WTC11 (cell line): ENCODE measurements at regions not wholly inside any gene's neighbourhood (a gene's known extent, or its start where the extent isn't known, plus 50 kb on each side); places are given as distances from the start of the nearest gene placed in this dataset.

Experiments used
- ATAC-seq: fragments of 200-7000 bp; cut with Tn5 transposase; 2 replicates; pipeline ENCODE4 v1.10.0; 2021; ENCODE audit warnings: mild to moderate bottlenecking, moderate library complexity
- CTCF ChIA-PET: fragments of 300-600 bp; sonication (Branson Sonifier 250); formaldehyde crosslinking; loops from one replicate; lab custom pipeline; 2021; ENCODE audit warnings: antibody characterized with exemption; lab: Charles Lee
- POLR2A ChIA-PET: fragments of 350-600 bp; sonication (Branson Sonifier 250); formaldehyde crosslinking; loops from one replicate; lab custom pipeline; 2021; ENCODE audit warnings: antibody characterized with exemption; lab: Charles Lee
- DNase-seq: peaks from one replicate; pipeline ENCODE4 v3.0.0; 2021; ENCODE audit warnings: low spot score
- H3K27ac Mint-ChIP-seq: 2 replicates; pipeline ENCODE4 v1.8.0; 2021; ENCODE audit warnings: mixed read lengths
- H3K27me3 Mint-ChIP-seq: 2 replicates; pipeline ENCODE4 v1.8.0; 2021; ENCODE audit warnings: low read depth, mild to moderate bottlenecking, moderate library complexity, mixed read lengths
- H3K36me3 Mint-ChIP-seq: 2 replicates; pipeline ENCODE4 v1.8.0; 2021; ENCODE audit warnings: mixed read lengths
- H3K4me1 Mint-ChIP-seq: 2 replicates; pipeline ENCODE4 v1.8.0; 2022; ENCODE audit warnings: mixed read lengths
- H3K4me3 Mint-ChIP-seq: 2 replicates; pipeline ENCODE4 v1.8.0; 2021; ENCODE audit warnings: mild to moderate bottlenecking, moderate library complexity, mixed read lengths
- H3K9me3 Mint-ChIP-seq: 2 replicates; pipeline ENCODE4 v1.8.0; 2021; ENCODE audit warnings: mixed read lengths
- GTF2I ChIP-seq: fragments of 250-450 bp; sonication (Bioruptor Pico); conservative IDR thresholded peaks from 2 replicates; pipeline ENCODE4 v1.4.0; 2021; ENCODE audit warnings: mild to moderate bottlenecking
- HMGA2 ChIP-seq: fragments of 250-450 bp; sonication (Bioruptor Pico); IDR thresholded peaks from 2 replicates; pipeline ENCODE4 v1.4.0; 2021; ENCODE audit warnings: mild to moderate bottlenecking, moderate library complexity
- IRF2 ChIP-seq: sonication (generic); formaldehyde crosslinking; IDR thresholded peaks from 2 replicates; pipeline ENCODE4 v1.8.0; 2022; ENCODE audit warnings: low read depth, missing genetic modification reagents, borderline replicate concordance
- MXD4 ChIP-seq: fragments of 250-450 bp; sonication (Bioruptor Pico); IDR thresholded peaks from 2 replicates; pipeline ENCODE4 v1.8.0; 2021; ENCODE audit warnings: mild to moderate bottlenecking, moderate library complexity, borderline replicate concordance
- NFYB ChIP-seq: sonication (generic); formaldehyde crosslinking; conservative IDR thresholded peaks from 2 replicates; pipeline ENCODE4 v1.8.0; 2022; ENCODE audit warnings: low read depth, missing genetic modification reagents
- RORB ChIP-seq: fragments of 250-450 bp; sonication (Bioruptor Pico); IDR thresholded peaks from 2 replicates; pipeline ENCODE4 v1.9.0; 2021; ENCODE audit warnings: mild to moderate bottlenecking
- SMAD3 ChIP-seq: sonication (generic); formaldehyde crosslinking; IDR thresholded peaks from 2 replicates; pipeline ENCODE4 v1.8.0; 2022; ENCODE audit warnings: missing genetic modification reagents, mild to moderate bottlenecking, borderline replicate concordance
- SMAD4 ChIP-seq: sonication (generic); formaldehyde crosslinking; IDR thresholded peaks from 2 replicates; pipeline ENCODE4 v1.8.0; 2022; ENCODE audit warnings: mild to moderate bottlenecking, missing genetic modification reagents
- ZNF138 ChIP-seq: sonication (generic); formaldehyde crosslinking; conservative IDR thresholded peaks from 2 replicates; pipeline ENCODE4 v1.8.1; 2022; ENCODE audit warnings: mild to moderate bottlenecking, moderate library complexity, missing genetic modification reagents
- ZNF263 ChIP-seq: sonication (generic); formaldehyde crosslinking; IDR thresholded peaks from 2 replicates; pipeline ENCODE4 v1.8.1; 2022; ENCODE audit warnings: low read depth, mild to moderate bottlenecking, moderate library complexity, missing genetic modification reagents
- ZNF396 ChIP-seq: fragments of 250-450 bp; sonication (Bioruptor Pico); IDR thresholded peaks from 2 replicates; pipeline ENCODE4 v1.8.0; 2021; ENCODE audit warnings: mild to moderate bottlenecking, moderate library complexity, borderline replicate concordance
- TF ChIP-seq, protein P1 (sequence below): sonication (generic); formaldehyde crosslinking; IDR thresholded peaks from 2 replicates; pipeline ENCODE4 v1.8.0; 2022; ENCODE audit warnings: mild to moderate bottlenecking, missing genetic modification reagents
- TF ChIP-seq, protein P2 (sequence below): fragments of 250-450 bp; sonication (Bioruptor Pico); IDR thresholded peaks from 2 replicates; pipeline ENCODE4 v1.9.0; 2021; ENCODE audit warnings: mild to moderate bottlenecking, borderline replicate concordance
- TF ChIP-seq, protein P3 (sequence below): sonication (generic); formaldehyde crosslinking; IDR thresholded peaks from 2 replicates; pipeline ENCODE4 v1.8.1; 2023; ENCODE audit warnings: mild to moderate bottlenecking, missing genetic modification reagents, borderline replicate concordance
- TF ChIP-seq, protein P4 (sequence below): sonication (generic); formaldehyde crosslinking; IDR thresholded peaks from 2 replicates; pipeline ENCODE4 v1.8.1; 2023; ENCODE audit warnings: mild to moderate bottlenecking, missing genetic modification reagents, moderate library complexity
- TF ChIP-seq, protein P5 (sequence below): sonication (generic); formaldehyde crosslinking; IDR thresholded peaks from 2 replicates; pipeline ENCODE4 v1.8.1; 2022; ENCODE audit warnings: mild to moderate bottlenecking, moderate library complexity, missing genetic modification reagents

GRCh38 chr17:55644346-55644745 lies 78.3 kb downstream of the TMEM100 start:
- ChIA-PET CTCF (no interaction called here), POLR2A (no interaction called here)
- Mint-ChIP-seq H3K9me3 (peaks cover 4% of the 10 kb centered on the region), H3K4me1 (peaks cover 26% of the 10 kb centered on the region), H3K4me3 (no peak overlapping the region), H3K27me3 (no peaks in the 10 kb centered on the region; the same call in 1 of the 2 replicates), H3K27ac (no peak overlapping the region), H3K36me3 (no peaks in the 10 kb centered on the region)
- TF ChIP-seq ZNF396 (CRISPR knock-in tag) (no peak), ZNF138 (no peak), IRF2 (CRISPR knock-in tag) (no peak), GTF2I (CRISPR knock-in tag) (no peak), HMGA2 (CRISPR knock-in tag) (no peak), NFYB (CRISPR knock-in tag) (no peak), MXD4 (CRISPR knock-in tag) (no peak), SMAD4 (CRISPR knock-in tag) (no peak), SMAD3 (CRISPR knock-in tag) (no peak), ZNF263 (CRISPR knock-in tag) (no peak), RORB (CRISPR knock-in tag) (no peak)
- TF ChIP-seq, protein P1, sequence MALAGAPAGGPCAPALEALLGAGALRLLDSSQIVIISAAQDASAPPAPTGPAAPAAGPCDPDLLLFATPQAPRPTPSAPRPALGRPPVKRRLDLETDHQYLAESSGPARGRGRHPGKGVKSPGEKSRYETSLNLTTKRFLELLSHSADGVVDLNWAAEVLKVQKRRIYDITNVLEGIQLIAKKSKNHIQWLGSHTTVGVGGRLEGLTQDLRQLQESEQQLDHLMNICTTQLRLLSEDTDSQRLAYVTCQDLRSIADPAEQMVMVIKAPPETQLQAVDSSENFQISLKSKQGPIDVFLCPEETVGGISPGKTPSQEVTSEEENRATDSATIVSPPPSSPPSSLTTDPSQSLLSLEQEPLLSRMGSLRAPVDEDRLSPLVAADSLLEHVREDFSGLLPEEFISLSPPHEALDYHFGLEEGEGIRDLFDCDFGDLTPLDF: no peak
- TF ChIP-seq, protein P2, sequence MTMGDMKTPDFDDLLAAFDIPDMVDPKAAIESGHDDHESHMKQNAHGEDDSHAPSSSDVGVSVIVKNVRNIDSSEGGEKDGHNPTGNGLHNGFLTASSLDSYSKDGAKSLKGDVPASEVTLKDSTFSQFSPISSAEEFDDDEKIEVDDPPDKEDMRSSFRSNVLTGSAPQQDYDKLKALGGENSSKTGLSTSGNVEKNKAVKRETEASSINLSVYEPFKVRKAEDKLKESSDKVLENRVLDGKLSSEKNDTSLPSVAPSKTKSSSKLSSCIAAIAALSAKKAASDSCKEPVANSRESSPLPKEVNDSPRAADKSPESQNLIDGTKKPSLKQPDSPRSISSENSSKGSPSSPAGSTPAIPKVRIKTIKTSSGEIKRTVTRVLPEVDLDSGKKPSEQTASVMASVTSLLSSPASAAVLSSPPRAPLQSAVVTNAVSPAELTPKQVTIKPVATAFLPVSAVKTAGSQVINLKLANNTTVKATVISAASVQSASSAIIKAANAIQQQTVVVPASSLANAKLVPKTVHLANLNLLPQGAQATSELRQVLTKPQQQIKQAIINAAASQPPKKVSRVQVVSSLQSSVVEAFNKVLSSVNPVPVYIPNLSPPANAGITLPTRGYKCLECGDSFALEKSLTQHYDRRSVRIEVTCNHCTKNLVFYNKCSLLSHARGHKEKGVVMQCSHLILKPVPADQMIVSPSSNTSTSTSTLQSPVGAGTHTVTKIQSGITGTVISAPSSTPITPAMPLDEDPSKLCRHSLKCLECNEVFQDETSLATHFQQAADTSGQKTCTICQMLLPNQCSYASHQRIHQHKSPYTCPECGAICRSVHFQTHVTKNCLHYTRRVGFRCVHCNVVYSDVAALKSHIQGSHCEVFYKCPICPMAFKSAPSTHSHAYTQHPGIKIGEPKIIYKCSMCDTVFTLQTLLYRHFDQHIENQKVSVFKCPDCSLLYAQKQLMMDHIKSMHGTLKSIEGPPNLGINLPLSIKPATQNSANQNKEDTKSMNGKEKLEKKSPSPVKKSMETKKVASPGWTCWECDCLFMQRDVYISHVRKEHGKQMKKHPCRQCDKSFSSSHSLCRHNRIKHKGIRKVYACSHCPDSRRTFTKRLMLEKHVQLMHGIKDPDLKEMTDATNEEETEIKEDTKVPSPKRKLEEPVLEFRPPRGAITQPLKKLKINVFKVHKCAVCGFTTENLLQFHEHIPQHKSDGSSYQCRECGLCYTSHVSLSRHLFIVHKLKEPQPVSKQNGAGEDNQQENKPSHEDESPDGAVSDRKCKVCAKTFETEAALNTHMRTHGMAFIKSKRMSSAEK (CRISPR knock-in tag): no peak
- TF ChIP-seq, protein P3, sequence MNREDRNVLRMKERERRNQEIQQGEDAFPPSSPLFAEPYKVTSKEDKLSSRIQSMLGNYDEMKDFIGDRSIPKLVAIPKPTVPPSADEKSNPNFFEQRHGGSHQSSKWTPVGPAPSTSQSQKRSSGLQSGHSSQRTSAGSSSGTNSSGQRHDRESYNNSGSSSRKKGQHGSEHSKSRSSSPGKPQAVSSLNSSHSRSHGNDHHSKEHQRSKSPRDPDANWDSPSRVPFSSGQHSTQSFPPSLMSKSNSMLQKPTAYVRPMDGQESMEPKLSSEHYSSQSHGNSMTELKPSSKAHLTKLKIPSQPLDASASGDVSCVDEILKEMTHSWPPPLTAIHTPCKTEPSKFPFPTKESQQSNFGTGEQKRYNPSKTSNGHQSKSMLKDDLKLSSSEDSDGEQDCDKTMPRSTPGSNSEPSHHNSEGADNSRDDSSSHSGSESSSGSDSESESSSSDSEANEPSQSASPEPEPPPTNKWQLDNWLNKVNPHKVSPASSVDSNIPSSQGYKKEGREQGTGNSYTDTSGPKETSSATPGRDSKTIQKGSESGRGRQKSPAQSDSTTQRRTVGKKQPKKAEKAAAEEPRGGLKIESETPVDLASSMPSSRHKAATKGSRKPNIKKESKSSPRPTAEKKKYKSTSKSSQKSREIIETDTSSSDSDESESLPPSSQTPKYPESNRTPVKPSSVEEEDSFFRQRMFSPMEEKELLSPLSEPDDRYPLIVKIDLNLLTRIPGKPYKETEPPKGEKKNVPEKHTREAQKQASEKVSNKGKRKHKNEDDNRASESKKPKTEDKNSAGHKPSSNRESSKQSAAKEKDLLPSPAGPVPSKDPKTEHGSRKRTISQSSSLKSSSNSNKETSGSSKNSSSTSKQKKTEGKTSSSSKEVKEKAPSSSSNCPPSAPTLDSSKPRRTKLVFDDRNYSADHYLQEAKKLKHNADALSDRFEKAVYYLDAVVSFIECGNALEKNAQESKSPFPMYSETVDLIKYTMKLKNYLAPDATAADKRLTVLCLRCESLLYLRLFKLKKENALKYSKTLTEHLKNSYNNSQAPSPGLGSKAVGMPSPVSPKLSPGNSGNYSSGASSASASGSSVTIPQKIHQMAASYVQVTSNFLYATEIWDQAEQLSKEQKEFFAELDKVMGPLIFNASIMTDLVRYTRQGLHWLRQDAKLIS (CRISPR knock-in tag): no peak
- TF ChIP-seq, protein P4, sequence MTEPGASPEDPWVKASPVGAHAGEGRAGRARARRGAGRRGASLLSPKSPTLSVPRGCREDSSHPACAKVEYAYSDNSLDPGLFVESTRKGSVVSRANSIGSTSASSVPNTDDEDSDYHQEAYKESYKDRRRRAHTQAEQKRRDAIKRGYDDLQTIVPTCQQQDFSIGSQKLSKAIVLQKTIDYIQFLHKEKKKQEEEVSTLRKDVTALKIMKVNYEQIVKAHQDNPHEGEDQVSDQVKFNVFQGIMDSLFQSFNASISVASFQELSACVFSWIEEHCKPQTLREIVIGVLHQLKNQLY (CRISPR knock-in tag): no peak
- TF ChIP-seq, protein P5, sequence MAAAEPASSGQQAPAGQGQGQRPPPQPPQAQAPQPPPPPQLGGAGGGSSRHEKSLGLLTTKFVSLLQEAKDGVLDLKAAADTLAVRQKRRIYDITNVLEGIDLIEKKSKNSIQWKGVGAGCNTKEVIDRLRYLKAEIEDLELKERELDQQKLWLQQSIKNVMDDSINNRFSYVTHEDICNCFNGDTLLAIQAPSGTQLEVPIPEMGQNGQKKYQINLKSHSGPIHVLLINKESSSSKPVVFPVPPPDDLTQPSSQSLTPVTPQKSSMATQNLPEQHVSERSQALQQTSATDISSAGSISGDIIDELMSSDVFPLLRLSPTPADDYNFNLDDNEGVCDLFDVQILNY (CRISPR knock-in tag): no peak
- no peak for DNase-seq
- no peak for ATAC-seq
